CD14-positive monocyte (primary cell): ENCODE measurements at regions not wholly inside any gene's neighbourhood (a gene's known extent, or its start where the extent isn't known, plus 50 kb on each side); places are given as distances from the start of the nearest gene placed in this dataset.
A peak's percentile ranks its signal among the peaks of the same experiment; 100 is the strongest.

Experiments
- DNase-seq, 3 donors: peaks; one replicate each; pipeline ENCODE4 v3.0.0-alpha.2; 2011 to 2022
- H2AFZ ChIP-seq: 2 replicates; pipeline ENCODE4 v1.6.0; 2012; ENCODE audit warnings: mild to moderate bottlenecking, low read depth, low read length, inconsistent platforms; ENCODE audit not compliant: insufficient read depth, poor library complexity, severe bottlenecking
- H3K27ac ChIP-seq, 2 donors: 1 replicate in 1 of 2; 2 replicates in 1 of 2; pipeline ENCODE4 v1.5.1; 2012 to 2013; ENCODE audit warnings: low read length in 2 of 2, control low read depth in 1 of 2, inconsistent platforms in 1 of 2, low read depth in 1 of 2, mild to moderate bottlenecking in 1 of 2
- H3K27me3 ChIP-seq, 2 donors: one replicate each; pipeline versions ENCODE4 v1.6.0 to v1.6.1; 2011 to 2013; ENCODE audit warnings: low read length in 2 of 2; ENCODE audit not compliant: control insufficient read depth in 2 of 2, insufficient read depth in 2 of 2
- H3K36me3 ChIP-seq, 2 donors: replicated peaks in 1 of 2; 1 replicate in 1 of 2; 2 replicates in 1 of 2; pipeline versions ENCODE4 v1.5.1 to v1.6.1; 2012 to 2013; ENCODE audit warnings: low read length in 2 of 2, control low read depth in 1 of 2, inconsistent platforms in 1 of 2, mild to moderate bottlenecking in 1 of 2; ENCODE audit not compliant: insufficient read depth in 2 of 2, control insufficient read depth in 1 of 2
- H3K4me1 ChIP-seq, 2 donors: 1 replicate in 1 of 2; 2 replicates in 1 of 2; pipeline versions ENCODE4 v1.5.1 to v1.6.1; 2012 to 2013; ENCODE audit warnings: low read length in 2 of 2, control low read depth in 1 of 2, inconsistent platforms in 1 of 2, mild to moderate bottlenecking in 1 of 2, moderate library complexity in 1 of 2; ENCODE audit not compliant: insufficient read depth in 2 of 2, control insufficient read depth in 1 of 2
- H3K4me2 ChIP-seq: replicated peaks from 2 replicates; pipeline ENCODE3; 2012; ENCODE audit warnings: low read length, moderate library complexity, mild to moderate bottlenecking; ENCODE audit not compliant: poor library complexity, severe bottlenecking; ENCODE audit errors: extremely low read depth
- H3K4me3 ChIP-seq, 3 experiments: fragments of 200-600 bp in 1 of 3; sonication (generic) in 1 of 3; replicated peaks in 1 of 3; 1 replicate in 2 of 3; 2 replicates in 1 of 3; pipeline ENCODE4 v1.5.1; 2011 to 2013; ENCODE audit warnings: low read length in 3 of 3, mild to moderate bottlenecking in 3 of 3, control low read depth in 2 of 3, low read depth in 2 of 3, inconsistent platforms in 1 of 3, moderate library complexity in 1 of 3
- H3K79me2 ChIP-seq: 2 replicates; pipeline ENCODE4 v1.6.0; 2012; ENCODE audit warnings: mild to moderate bottlenecking, control low read depth, inconsistent platforms, low read length, moderate library complexity; ENCODE audit not compliant: insufficient read depth
- H3K9ac ChIP-seq: 2 replicates; pipeline ENCODE4 v1.6.0; 2017; ENCODE audit warnings: low read length, mild to moderate bottlenecking; ENCODE audit not compliant: insufficient read depth, poor library complexity, severe bottlenecking
- H3K9me3 ChIP-seq, 2 donors: replicated peaks in 1 of 2; 1 replicate in 1 of 2; 2 replicates in 1 of 2; pipeline versions ENCODE4 v1.5.1 to v1.6.1; 2012 to 2013; ENCODE audit warnings: low read length in 2 of 2, control low read depth in 1 of 2; ENCODE audit not compliant: control insufficient read depth in 1 of 2, insufficient read depth in 1 of 2
- H4K20me1 ChIP-seq: 2 replicates; pipeline ENCODE4 v1.6.0; 2012; ENCODE audit warnings: mild to moderate bottlenecking, low read length, control low read depth, moderate library complexity; ENCODE audit not compliant: insufficient read depth
- H3K27ac Mint-ChIP-seq, 7 donors: one replicate each; pipeline ENCODE4 v1.8.0; 2020; ENCODE audit warnings: mild to moderate bottlenecking in 7 of 7, mixed read lengths in 7 of 7, moderate library complexity in 6 of 7, inconsistent platforms in 2 of 7
- H3K27me3 Mint-ChIP-seq, 3 donors: one replicate each; pipeline ENCODE4 v1.8.0; 2021 to 2022; ENCODE audit warnings: low read depth in 3 of 3, mild to moderate bottlenecking in 3 of 3, mixed read lengths in 3 of 3, moderate library complexity in 3 of 3, inconsistent platforms in 1 of 3
- H3K36me3 Mint-ChIP-seq, 2 donors: one replicate each; pipeline ENCODE4 v1.8.0; 2020; ENCODE audit warnings: mixed read lengths in 2 of 2, inconsistent platforms in 1 of 2, mild to moderate bottlenecking in 1 of 2
- H3K4me1 Mint-ChIP-seq: one replicate; pipeline ENCODE4 v1.8.0; 2020; ENCODE audit warnings: mild to moderate bottlenecking, mixed read lengths
- H3K4me3 Mint-ChIP-seq, 2 donors: one replicate each; pipeline ENCODE4 v1.8.0; 2020; ENCODE audit warnings: mild to moderate bottlenecking in 2 of 2, mixed read lengths in 2 of 2, moderate library complexity in 1 of 2
- H3K9me3 Mint-ChIP-seq, 7 donors: one replicate each; pipeline ENCODE4 v1.8.0; 2020 to 2022; ENCODE audit warnings: mixed read lengths in 7 of 7, mild to moderate bottlenecking in 6 of 7, moderate library complexity in 6 of 7, inconsistent platforms in 2 of 7
- CTCF ChIP-seq: fragments of 200-600 bp; IDR thresholded peaks from one replicate; pipeline ENCODE4 v1.8.0; 2022; ENCODE audit warnings: antibody characterized with exemption, mild to moderate bottlenecking
- WGBS: methylation state at CpG from one replicate; pipeline ENCODE4 v1.1.5; 2013; ENCODE audit warnings: missing lambda C conversion rate; ENCODE audit not compliant: insufficient coverage; 5-methylcytosine and 5-hydroxymethylcytosine counted together
- intact Hi-C, 2 donors: fragments of 100-400 bp; cut with micrococcal nuclease; formaldehyde crosslinking; loops; one replicate each; pipeline versions ENCODE4 v1.15.0 to v1.15.1; 2023

GRCh38 chr11:45048870-45049691 is 97.4 kb upstream of the PRDM11 start:
- peak overlapping the region in 1 of 2 donors; percentile 63 for H3K27ac ChIP-seq
- no peak for DNase-seq
- Mint-ChIP-seq H3K27me3 (peaks cover 2 to 3% (median 3%) of the 10 kb centered on the region in 3 donors), H3K4me3 (no peak overlapping the region), H3K36me3 (no peaks in the 10 kb centered on the region), H3K4me1 (peaks cover 57% of the 10 kb centered on the region), H3K27ac (peak overlapping the region in 5 of 7 donors; percentile 26 to 95 (median 79)), H3K9me3 (peaks cover 0 to 1% (median 0%) of the 10 kb centered on the region in 7 donors)
- H3K4me2 ChIP-seq: no peak overlapping the region
- no peak overlapping the region for H2AFZ ChIP-seq
- peaks cover 44 to 57% of the 10 kb centered on the region in 2 donors for H3K4me1 ChIP-seq
- intact Hi-C loops: loop anchor here (5.0 to 10.0 kb wide), 2 partner anchors 33 to 94 kb away; partner anchors contain the start of gene TP53I11 (in 2 of the 2)
- no peaks in the 10 kb centered on the region for H3K79me2 ChIP-seq
- TF ChIP-seq CTCF: no peak
- H3K9ac ChIP-seq: no peak overlapping the region
- H3K9me3 ChIP-seq: no peaks in the 10 kb centered on the region
- no peaks in the 10 kb centered on the region for H3K27me3 ChIP-seq
- H3K36me3 ChIP-seq: no peaks in the 10 kb centered on the region
- H3K4me3 ChIP-seq: peak overlapping the region in 1 of 3 experiments; percentile 44
- WGBS: 94% methylated on average over 12 of the region's 22 CpGs
- no peaks in the 10 kb centered on the region for H4K20me1 ChIP-seq

GRCh38 chr11:45050111-45050510 is 96.3 kb upstream of the PRDM11 start:
- Histone ChIP-seq H3K9ac (no peak overlapping the region), H3K79me2 (no peaks in the 10 kb centered on the region), H3K36me3 (no peaks in the 10 kb centered on the region), H4K20me1 (no peaks in the 10 kb centered on the region), H2AFZ (no peak overlapping the region), H3K4me1 (peaks cover 38 to 47% of the 10 kb centered on the region in 2 donors), H3K9me3 (no peaks in the 10 kb centered on the region), H3K4me2 (no peak overlapping the region), H3K27ac (no peak overlapping the region), H3K27me3 (no peaks in the 10 kb centered on the region), H3K4me3 (no peak overlapping the region)
- Mint-ChIP-seq H3K36me3 (no peaks in the 10 kb centered on the region), H3K9me3 (peaks cover 0 to 1% (median 0%) of the 10 kb centered on the region in 7 donors), H3K4me3 (no peak overlapping the region), H3K27me3 (peaks cover 2 to 5% (median 2%) of the 10 kb centered on the region in 3 donors), H3K27ac (no peak overlapping the region), H3K4me1 (peaks cover 49% of the 10 kb centered on the region)
- no peak for DNase-seq
- intact Hi-C loops: no loop called here
- TF ChIP-seq CTCF: no peak
- 83% methylated on average over 7 of the region's 7 CpGs for WGBS
